Liver (tissue), 8 donors: ENCODE measurements at regions not wholly inside any gene's neighbourhood (a gene's known extent, or its start where the extent isn't known, plus 50 kb on each side); places are given as distances from the start of the nearest gene placed in this dataset.

Experiments
- DNase-seq: peaks from one replicate; pipeline ENCODE4 v3.0.0-alpha.2; 2017; ENCODE audit warnings: low spot score
- H3K27ac ChIP-seq, 2 donors: one replicate each; pipeline ENCODE4 v1.7.0; 2013; ENCODE audit warnings: inconsistent platforms in 2 of 2, low read length in 2 of 2, control low read depth in 1 of 2, low read depth in 1 of 2, mild to moderate bottlenecking in 1 of 2
- H3K27me3 ChIP-seq, 4 donors: one replicate each; pipeline versions ENCODE4 v1.6.1 to v1.7.0; 2013; ENCODE audit warnings: low read length in 3 of 4, inconsistent platforms in 1 of 4, mild to moderate bottlenecking in 1 of 4, moderate library complexity in 1 of 4; ENCODE audit not compliant: control insufficient read depth in 4 of 4, insufficient read depth in 4 of 4
- H3K36me3 ChIP-seq, 4 donors: one replicate each; pipeline versions ENCODE4 v1.6.1 to v1.7.0; 2013; ENCODE audit warnings: low read length in 3 of 4, mild to moderate bottlenecking in 3 of 4, low read depth in 1 of 4, moderate library complexity in 1 of 4; ENCODE audit not compliant: control insufficient read depth in 4 of 4, insufficient read depth in 3 of 4
- H3K4me1 ChIP-seq, 4 donors: one replicate each; pipeline versions ENCODE4 v1.6.1 to v1.7.0; 2013; ENCODE audit warnings: low read length in 3 of 4, mild to moderate bottlenecking in 3 of 4, moderate library complexity in 1 of 4; ENCODE audit not compliant: control insufficient read depth in 4 of 4, insufficient read depth in 4 of 4
- H3K4me3 ChIP-seq, 3 donors: one replicate each; pipeline versions ENCODE4 v1.6.1 to v1.7.0; 2013; ENCODE audit warnings: low read length in 3 of 3, control low read depth in 1 of 3, low read depth in 1 of 3, mild to moderate bottlenecking in 1 of 3
- H3K9ac ChIP-seq, 2 donors: one replicate each; pipeline ENCODE4 v1.7.0; 2013; ENCODE audit warnings: low read length in 2 of 2, mild to moderate bottlenecking in 2 of 2, moderate library complexity in 2 of 2, control low read depth in 1 of 2, low read depth in 1 of 2
- H3K9me3 ChIP-seq, 4 donors: one replicate each; pipeline versions ENCODE4 v1.6.1 to v1.7.0; 2013; ENCODE audit warnings: low read length in 3 of 4; ENCODE audit not compliant: control insufficient read depth in 4 of 4
- EGR1 ChIP-seq, 2 donors: IDR thresholded peaks; 2 replicates each; pipeline ENCODE4 v1.6.1; 2016 to 2018; ENCODE audit warnings: antibody characterized with exemption in 2 of 2, low read depth in 2 of 2
- FOXA1 ChIP-seq: IDR thresholded peaks from 2 replicates; pipeline ENCODE4 v1.6.1; 2016; ENCODE audit warnings: antibody characterized with exemption
- FOXA2 ChIP-seq: IDR thresholded peaks from 2 replicates; pipeline ENCODE4 v1.6.1; 2016; ENCODE audit warnings: antibody characterized with exemption
- GABPA ChIP-seq, 2 donors: IDR thresholded peaks in 1 of 2; conservative IDR thresholded peaks in 1 of 2; 2 replicates each; pipeline ENCODE4 v1.6.1; 2016; ENCODE audit warnings: antibody characterized with exemption in 2 of 2, mild to moderate bottlenecking in 1 of 2, moderate library complexity in 1 of 2
- HNF4A ChIP-seq, 2 donors: conservative IDR thresholded peaks; 2 replicates each; pipeline ENCODE4 v1.6.1; 2016; ENCODE audit warnings: antibody characterized with exemption in 2 of 2, mild to moderate bottlenecking in 2 of 2
- HNF4G ChIP-seq: IDR thresholded peaks from 2 replicates; pipeline ENCODE4 v1.6.1; 2016; ENCODE audit warnings: antibody characterized with exemption
- JUND ChIP-seq, 2 donors: IDR thresholded peaks; 2 replicates each; pipeline ENCODE4 v1.6.1; 2016; ENCODE audit warnings: antibody characterized with exemption in 2 of 2
- NR2F2 ChIP-seq: IDR thresholded peaks from 2 replicates; pipeline ENCODE4 v1.6.1; 2016; ENCODE audit warnings: antibody characterized with exemption
- RAD21 ChIP-seq, 2 donors: IDR thresholded peaks; 2 replicates each; pipeline ENCODE4 v1.6.1; 2016; ENCODE audit warnings: antibody characterized with exemption in 2 of 2, mild to moderate bottlenecking in 2 of 2
- RXRA ChIP-seq, 2 donors: IDR thresholded peaks; 2 replicates each; pipeline ENCODE4 v1.6.1; 2017 to 2018; ENCODE audit warnings: antibody characterized with exemption in 2 of 2, mild to moderate bottlenecking in 1 of 2
- SP1 ChIP-seq: IDR thresholded peaks from 2 replicates; pipeline ENCODE4 v1.6.1; 2018; ENCODE audit warnings: antibody characterized with exemption, mild to moderate bottlenecking
- TAF1 ChIP-seq: conservative IDR thresholded peaks from 2 replicates; pipeline ENCODE4 v1.6.1; 2016; ENCODE audit warnings: antibody characterized with exemption, mild to moderate bottlenecking
- YY1 ChIP-seq: IDR thresholded peaks from 2 replicates; pipeline ENCODE4 v1.6.1; 2016; ENCODE audit warnings: antibody characterized with exemption, mild to moderate bottlenecking
- WGBS: extraction: QIAGEN DNeasy Blood & Tissue Kit; methylation state at CpG from one replicate; pipeline ENCODE4 v1.1.7; 2013; 5-methylcytosine and 5-hydroxymethylcytosine counted together
- TF ChIP-seq, protein P1 (sequence below): IDR thresholded peaks from 2 replicates; pipeline ENCODE4 v1.6.1; 2016; ENCODE audit warnings: antibody characterized with exemption
- TF ChIP-seq, protein P2 (sequence below): IDR thresholded peaks from 2 replicates; pipeline ENCODE4 v1.6.1; 2016; ENCODE audit warnings: antibody characterized with exemption
- TF ChIP-seq, protein P3 (sequence below): IDR thresholded peaks from 2 replicates; pipeline ENCODE4 v1.6.1; 2016; ENCODE audit warnings: antibody characterized with exemption
- TF ChIP-seq, protein P4 (sequence below): IDR thresholded peaks from 2 replicates; pipeline ENCODE4 v1.6.1; 2016; ENCODE audit warnings: antibody characterized with exemption, mild to moderate bottlenecking
- TF ChIP-seq, protein P5 (sequence below): fragments of 150-350 bp; IDR thresholded peaks from 2 replicates; pipeline ENCODE4 v1.5.1; 2017; ENCODE audit warnings: improper control_type of control experiment, low read depth, low read length; ENCODE audit not compliant: missing input control
- donor health status: healthy.
- donor health status: healthy.
- donor health status: healthy.
- donor health status: healthy.
- donor health status: healthy.

DNA sequence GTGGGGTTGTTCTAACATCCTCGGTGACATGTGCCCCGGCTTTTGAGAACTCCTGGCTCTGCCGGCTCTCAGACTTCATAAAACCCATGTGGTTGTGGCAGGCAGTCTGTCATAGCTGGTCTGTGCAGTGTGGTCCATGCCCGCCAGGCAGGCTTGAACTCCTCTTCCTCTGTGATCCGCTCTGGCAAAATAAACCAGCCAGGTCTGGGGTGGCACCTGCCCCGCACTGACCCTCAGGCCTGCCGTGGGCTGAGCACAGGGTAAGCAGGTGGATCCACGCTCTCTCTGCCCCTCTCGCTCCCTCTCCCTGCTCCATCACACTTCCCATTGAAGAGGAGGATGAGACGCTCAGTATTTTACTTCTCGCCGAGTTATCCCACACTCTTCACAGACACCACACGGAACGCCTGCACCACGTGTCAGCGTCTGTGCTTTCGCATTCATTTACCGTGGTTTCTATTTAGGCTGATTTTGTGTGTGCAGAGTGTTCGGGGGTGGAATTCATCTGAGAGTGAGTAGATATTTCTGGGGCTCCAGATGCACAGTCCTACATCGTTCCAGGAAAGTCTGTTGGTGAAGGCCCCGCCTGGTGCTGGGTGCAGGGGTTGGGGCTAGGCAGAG lies 56.4 kb downstream of the RTP5 start (continued):
- TF ChIP-seq, protein P1, sequence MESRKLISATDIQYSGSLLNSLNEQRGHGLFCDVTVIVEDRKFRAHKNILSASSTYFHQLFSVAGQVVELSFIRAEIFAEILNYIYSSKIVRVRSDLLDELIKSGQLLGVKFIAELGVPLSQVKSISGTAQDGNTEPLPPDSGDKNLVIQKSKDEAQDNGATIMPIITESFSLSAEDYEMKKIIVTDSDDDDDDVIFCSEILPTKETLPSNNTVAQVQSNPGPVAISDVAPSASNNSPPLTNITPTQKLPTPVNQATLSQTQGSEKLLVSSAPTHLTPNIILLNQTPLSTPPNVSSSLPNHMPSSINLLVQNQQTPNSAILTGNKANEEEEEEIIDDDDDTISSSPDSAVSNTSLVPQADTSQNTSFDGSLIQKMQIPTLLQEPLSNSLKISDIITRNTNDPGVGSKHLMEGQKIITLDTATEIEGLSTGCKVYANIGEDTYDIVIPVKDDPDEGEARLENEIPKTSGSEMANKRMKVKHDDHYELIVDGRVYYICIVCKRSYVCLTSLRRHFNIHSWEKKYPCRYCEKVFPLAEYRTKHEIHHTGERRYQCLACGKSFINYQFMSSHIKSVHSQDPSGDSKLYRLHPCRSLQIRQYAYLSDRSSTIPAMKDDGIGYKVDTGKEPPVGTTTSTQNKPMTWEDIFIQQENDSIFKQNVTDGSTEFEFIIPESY: no peak

DNA sequence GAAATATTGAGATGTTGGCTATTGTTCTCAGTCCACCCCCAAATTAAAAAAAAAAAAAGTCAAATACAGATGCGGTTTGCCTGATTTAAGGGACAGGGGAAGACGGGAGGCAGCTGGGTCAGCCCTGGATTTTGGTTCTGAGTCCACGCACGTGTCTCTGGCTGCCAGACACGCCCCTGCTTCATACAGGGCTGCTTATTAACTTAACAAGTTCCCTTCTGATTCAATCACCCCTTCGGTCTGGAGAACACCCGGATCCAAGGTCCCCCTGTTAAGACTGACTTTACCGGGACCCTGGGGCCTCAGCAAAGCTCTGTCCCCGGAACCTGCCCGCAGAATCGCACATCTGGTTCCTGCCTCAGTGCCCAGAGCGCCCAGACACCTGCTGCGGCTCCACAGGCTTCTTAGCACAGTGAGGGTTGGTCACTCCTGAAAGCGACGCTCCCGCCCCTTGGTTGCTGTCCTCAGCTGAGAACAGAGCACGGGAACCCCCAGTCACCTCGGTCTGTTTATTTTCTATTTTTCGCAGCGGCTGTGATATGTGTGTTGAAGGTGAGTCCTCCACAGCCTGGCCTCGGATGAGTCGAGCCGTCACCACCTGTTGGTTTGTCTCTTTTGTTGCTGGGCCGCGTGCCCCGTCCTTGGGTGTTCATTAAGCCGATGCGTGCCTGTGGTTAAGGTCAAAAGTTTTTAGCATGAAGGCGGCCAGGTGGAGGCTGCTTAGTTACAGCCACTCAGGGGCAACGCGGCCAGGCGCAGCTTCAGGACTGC lies 57.2 kb downstream of the RTP5 start:
- no peak overlapping the region for H3K4me3 ChIP-seq
- H3K9ac ChIP-seq: no peak overlapping the region
- peak overlapping the region in 1 of 2 donors; percentile 45 for H3K27ac ChIP-seq
- no peak for TF ChIP-seq EGR1 (IDR thresholded peaks at IDR 0.05; ENCODE audit: low read depth in 2 of 2)
- no peak for TF ChIP-seq TAF1
- TF ChIP-seq, protein P2, sequence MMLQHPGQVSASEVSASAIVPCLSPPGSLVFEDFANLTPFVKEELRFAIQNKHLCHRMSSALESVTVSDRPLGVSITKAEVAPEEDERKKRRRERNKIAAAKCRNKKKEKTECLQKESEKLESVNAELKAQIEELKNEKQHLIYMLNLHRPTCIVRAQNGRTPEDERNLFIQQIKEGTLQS: no peak
- no peak for TF ChIP-seq RAD21 (IDR thresholded peaks at IDR 0.05)
- no peak for TF ChIP-seq HNF4G
- TF ChIP-seq YY1: peak; percentile 56
- no peak for TF ChIP-seq FOXA1
- peak in 1 of 2 donors; percentile 45 for TF ChIP-seq HNF4A (conservative IDR thresholded peaks at IDR 0.05)
- TF ChIP-seq JUND (IDR thresholded peaks at IDR 0.05): peak in 1 of 2 donors; percentile 29
- TF ChIP-seq, protein P3, sequence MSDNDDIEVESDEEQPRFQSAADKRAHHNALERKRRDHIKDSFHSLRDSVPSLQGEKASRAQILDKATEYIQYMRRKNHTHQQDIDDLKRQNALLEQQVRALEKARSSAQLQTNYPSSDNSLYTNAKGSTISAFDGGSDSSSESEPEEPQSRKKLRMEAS: peak; percentile 71
- TF ChIP-seq, protein P1: no peak
- peak; percentile 59 to 81 for TF ChIP-seq RXRA (IDR thresholded peaks at IDR 0.05)
- no peak for TF ChIP-seq NR2F2
- peak; percentile 56 for TF ChIP-seq SP1
- TF ChIP-seq FOXA2: no peak
- TF ChIP-seq GABPA (IDR thresholded peaks at IDR 0.05 in 1 of 2, conservative IDR thresholded peaks at IDR 0.05 in 1 of 2): no peak
- TF ChIP-seq, protein P4, sequence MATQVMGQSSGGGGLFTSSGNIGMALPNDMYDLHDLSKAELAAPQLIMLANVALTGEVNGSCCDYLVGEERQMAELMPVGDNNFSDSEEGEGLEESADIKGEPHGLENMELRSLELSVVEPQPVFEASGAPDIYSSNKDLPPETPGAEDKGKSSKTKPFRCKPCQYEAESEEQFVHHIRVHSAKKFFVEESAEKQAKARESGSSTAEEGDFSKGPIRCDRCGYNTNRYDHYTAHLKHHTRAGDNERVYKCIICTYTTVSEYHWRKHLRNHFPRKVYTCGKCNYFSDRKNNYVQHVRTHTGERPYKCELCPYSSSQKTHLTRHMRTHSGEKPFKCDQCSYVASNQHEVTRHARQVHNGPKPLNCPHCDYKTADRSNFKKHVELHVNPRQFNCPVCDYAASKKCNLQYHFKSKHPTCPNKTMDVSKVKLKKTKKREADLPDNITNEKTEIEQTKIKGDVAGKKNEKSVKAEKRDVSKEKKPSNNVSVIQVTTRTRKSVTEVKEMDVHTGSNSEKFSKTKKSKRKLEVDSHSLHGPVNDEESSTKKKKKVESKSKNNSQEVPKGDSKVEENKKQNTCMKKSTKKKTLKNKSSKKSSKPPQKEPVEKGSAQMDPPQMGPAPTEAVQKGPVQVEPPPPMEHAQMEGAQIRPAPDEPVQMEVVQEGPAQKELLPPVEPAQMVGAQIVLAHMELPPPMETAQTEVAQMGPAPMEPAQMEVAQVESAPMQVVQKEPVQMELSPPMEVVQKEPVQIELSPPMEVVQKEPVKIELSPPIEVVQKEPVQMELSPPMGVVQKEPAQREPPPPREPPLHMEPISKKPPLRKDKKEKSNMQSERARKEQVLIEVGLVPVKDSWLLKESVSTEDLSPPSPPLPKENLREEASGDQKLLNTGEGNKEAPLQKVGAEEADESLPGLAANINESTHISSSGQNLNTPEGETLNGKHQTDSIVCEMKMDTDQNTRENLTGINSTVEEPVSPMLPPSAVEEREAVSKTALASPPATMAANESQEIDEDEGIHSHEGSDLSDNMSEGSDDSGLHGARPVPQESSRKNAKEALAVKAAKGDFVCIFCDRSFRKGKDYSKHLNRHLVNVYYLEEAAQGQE: no peak
- TF ChIP-seq, protein P5, sequence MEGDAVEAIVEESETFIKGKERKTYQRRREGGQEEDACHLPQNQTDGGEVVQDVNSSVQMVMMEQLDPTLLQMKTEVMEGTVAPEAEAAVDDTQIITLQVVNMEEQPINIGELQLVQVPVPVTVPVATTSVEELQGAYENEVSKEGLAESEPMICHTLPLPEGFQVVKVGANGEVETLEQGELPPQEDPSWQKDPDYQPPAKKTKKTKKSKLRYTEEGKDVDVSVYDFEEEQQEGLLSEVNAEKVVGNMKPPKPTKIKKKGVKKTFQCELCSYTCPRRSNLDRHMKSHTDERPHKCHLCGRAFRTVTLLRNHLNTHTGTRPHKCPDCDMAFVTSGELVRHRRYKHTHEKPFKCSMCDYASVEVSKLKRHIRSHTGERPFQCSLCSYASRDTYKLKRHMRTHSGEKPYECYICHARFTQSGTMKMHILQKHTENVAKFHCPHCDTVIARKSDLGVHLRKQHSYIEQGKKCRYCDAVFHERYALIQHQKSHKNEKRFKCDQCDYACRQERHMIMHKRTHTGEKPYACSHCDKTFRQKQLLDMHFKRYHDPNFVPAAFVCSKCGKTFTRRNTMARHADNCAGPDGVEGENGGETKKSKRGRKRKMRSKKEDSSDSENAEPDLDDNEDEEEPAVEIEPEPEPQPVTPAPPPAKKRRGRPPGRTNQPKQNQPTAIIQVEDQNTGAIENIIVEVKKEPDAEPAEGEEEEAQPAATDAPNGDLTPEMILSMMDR: no peak
- H3K36me3 ChIP-seq: no peaks in the 10 kb centered on the region
- H3K9me3 ChIP-seq: no peaks in the 10 kb centered on the region
- DNase-seq: no peak
- 69% methylated on average over 32 of the region's 32 CpGs for WGBS
- H3K27me3 ChIP-seq: no peaks in the 10 kb centered on the region
- peaks cover 3 to 11% (median 8%) of the 10 kb centered on the region in 4 donors for H3K4me1 ChIP-seq
